GM18498 (cell line): ENCODE measurements at regions not wholly inside any gene's neighbourhood (a gene's known extent, or its start where the extent isn't known, plus 50 kb on each side); places are given as distances from the start of the nearest gene placed in this dataset.
"Not testable (repeated sequence)": the region's sequence is repeated elsewhere in the genome, so short reads cannot be mapped to it uniquely, and the experiment has no call there.

ENCODE experiments used
- ATAC-seq: cut with Tn5 transposase; IDR thresholded peaks from one replicate; pipeline ENCODE4 v1.9.1; 2021; ENCODE audit warnings: mild to moderate bottlenecking, moderate library complexity; ENCODE audit not compliant: unreplicated experiment

DNA sequence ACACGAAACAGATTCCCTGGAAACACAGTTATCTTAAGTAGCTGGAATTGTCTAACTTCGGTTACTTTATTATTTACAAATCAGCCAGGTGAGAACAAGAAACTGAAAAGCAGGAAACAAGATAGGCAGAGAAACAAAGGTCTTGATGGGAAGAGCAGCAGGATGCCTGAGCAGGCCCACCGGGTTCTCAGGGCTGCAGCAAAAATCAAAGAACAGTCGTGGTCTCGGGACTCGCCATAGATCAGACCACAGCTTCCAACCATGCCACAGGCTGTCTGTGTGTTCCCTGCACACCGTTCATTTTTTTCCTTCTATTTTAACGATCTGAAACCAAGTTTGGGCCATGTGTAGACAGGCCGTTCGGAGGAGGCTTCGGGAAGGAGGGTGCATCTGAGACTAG is 62.7 kb upstream of the SOX11 start:
- not testable (repeated sequence) for ATAC-seq

- not testable (repeated sequence) for ATAC-seq
Measured at GRCh38 chr2:5637051-5637450, 55.1 kb upstream of the SOX11 start.
